ENCODE measurements at regions not wholly inside any gene's neighbourhood (a gene's known extent, or its start where the extent isn't known, plus 50 kb on each side); places are given as distances from the start of the nearest gene placed in this dataset.
A peak's percentile ranks its signal among the peaks of the same experiment; 100 is the strongest.

DNA sequence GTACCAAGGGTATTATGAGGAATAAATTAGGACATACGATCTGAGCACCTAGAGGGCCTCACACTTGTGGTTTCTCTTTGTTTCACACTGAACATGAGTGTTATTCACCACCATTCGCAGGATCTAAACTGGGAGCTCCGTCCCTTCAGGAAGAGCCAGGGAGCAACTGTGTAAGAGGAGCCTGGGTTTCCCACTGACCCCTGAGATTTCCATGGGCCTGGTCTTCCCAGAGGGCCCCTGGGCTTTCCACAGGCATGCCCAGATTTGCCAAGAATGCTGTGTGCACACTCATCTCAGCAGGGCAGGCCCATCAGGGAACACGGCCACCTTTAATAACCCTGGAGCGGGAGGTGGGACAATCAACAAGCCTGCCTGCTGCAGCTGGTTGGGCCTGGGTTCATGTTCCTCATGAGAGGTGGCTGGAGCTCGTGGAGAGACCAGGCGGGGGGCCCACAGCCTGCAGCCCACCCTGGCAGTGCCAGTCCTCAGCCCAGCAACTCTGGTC lies 416.8 kb upstream of the MYT1L start:
- no peak overlapping the region for H3K4me3 ChIP-seq (ENCODE audit: low read length)
- DNase-seq (ENCODE audit: low read depth) = no peak
- TF ChIP-seq, protein P1, sequence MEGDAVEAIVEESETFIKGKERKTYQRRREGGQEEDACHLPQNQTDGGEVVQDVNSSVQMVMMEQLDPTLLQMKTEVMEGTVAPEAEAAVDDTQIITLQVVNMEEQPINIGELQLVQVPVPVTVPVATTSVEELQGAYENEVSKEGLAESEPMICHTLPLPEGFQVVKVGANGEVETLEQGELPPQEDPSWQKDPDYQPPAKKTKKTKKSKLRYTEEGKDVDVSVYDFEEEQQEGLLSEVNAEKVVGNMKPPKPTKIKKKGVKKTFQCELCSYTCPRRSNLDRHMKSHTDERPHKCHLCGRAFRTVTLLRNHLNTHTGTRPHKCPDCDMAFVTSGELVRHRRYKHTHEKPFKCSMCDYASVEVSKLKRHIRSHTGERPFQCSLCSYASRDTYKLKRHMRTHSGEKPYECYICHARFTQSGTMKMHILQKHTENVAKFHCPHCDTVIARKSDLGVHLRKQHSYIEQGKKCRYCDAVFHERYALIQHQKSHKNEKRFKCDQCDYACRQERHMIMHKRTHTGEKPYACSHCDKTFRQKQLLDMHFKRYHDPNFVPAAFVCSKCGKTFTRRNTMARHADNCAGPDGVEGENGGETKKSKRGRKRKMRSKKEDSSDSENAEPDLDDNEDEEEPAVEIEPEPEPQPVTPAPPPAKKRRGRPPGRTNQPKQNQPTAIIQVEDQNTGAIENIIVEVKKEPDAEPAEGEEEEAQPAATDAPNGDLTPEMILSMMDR (conservative IDR thresholded peaks at IDR 0.05; ENCODE audit: low read length) = no peak

DNA sequence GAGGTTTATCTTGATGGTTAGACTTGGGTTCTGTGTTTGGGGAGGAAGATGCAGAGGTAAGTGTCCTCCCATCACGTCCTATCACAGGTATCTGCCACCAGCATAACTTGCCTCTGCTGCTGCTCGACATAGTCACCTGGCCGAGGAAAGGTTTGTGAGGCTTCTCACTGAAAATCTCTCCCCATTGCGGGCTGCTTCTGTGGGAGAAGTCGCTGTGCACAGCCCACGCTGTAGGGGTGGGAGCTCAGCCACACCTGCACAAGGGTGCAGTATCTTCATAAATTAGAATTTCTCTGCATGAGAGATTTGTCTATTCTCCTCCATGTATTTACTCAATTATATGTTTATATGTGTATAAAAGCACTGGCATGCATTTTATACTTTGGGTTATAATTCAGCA lies 415.7 kb upstream of the MYT1L start:
- no peak overlapping the region for H3K4me3 ChIP-seq (ENCODE audit: low read length)
- TF ChIP-seq, protein P1 (conservative IDR thresholded peaks at IDR 0.05; ENCODE audit: low read length) = no peak
- no peak for DNase-seq (ENCODE audit: low read depth)

DNA sequence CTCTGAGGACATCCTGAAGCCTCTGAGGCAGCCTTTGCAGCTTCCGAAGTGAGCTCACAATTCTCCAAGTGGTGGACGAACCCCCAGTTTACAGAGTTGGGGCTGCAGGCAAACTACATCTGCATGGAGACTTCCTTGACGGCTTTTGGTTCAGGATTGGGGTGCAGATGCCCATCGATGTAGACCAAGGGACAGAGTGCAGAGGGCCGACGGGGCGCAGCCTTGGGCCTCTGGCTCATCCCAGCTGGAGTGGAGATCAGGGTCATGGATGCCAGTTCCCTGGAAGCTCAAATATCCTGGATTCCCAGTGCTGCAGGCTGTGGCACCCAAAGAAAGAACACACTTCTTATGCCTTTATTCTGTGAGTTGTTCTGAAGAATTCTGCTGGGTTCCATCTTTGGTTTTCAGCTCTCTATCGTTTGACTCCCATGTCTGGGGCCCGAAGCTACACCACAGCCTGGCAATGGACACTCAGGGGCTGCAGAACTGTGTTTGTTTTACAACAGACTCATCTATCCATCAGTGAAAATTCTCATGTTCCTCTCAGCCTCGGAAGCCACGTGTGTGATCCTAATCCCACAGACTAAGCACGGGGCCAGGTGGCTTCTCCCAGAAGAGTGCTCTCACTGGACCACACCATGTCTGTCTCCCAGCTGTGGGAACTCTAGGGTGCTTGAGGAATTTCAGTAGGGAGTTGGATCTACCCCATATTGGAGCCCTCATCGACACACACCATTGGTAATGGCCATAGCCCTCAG lies 414.1 kb upstream of the MYT1L start:
- no peak overlapping the region for H3K4me3 ChIP-seq (ENCODE audit: low read length)
- TF ChIP-seq, protein P1 (conservative IDR thresholded peaks at IDR 0.05; ENCODE audit: low read length) = no peak
- DNase-seq (ENCODE audit: low read depth) = no peak

- H3K4me3 ChIP-seq (ENCODE audit: low read length) = no peak overlapping the region
- TF ChIP-seq, protein P1 (conservative IDR thresholded peaks at IDR 0.05; ENCODE audit: low read length) = no peak
- no peak for DNase-seq (ENCODE audit: low read depth)
Observed at GRCh38 chr2:2744107-2744506, 413.0 kb upstream of the MYT1L start.

DNA sequence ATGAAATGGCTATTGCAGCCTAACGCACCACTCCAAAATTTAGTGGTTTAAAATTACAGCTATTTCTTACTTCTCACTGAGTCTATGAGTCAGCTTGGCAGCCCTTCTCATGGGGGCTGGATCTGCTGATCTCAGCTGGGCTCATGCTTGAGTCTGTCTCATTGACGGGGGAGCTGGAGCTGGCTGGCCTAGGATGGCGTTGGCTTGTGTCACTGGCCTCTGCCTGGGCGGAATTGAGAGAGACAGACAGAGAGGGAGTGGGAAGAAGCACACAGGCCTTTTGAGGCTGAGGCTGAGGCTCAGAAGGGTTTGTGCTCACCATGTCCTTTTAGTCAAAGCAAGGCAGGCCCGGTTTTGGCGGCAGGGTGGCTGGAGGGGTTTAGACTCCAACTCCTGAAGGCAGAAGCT lies 412.1 kb upstream of the MYT1L start:
- TF ChIP-seq, protein P1 (conservative IDR thresholded peaks at IDR 0.05; ENCODE audit: low read length) = no peak
- H3K4me3 ChIP-seq (ENCODE audit: low read length) = no peak overlapping the region
- DNase-seq (ENCODE audit: low read depth) = peak; percentile 1

DNA sequence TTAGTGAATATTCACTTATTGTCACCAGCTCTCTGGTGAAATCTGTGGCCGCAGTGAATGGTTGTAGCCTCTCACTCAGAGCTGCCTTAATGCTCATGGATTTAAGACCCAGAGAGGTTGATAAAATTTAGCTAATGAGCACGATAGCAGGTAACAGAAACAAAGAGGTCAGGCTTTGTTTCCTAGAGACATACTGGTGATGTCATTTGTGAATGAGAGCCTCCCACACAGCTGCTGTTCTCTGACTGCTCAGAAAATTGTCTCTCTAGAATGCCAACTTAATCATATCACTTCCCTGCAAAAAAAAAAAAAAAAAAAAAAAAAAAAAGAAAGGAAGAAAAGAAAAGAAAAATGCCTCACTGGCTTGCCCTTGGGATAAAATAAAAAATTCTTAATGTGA lies 411.7 kb upstream of the MYT1L start:
- no peak for DNase-seq (ENCODE audit: low read depth)
- TF ChIP-seq, protein P1 (conservative IDR thresholded peaks at IDR 0.05; ENCODE audit: low read length) = no peak
- H3K4me3 ChIP-seq (ENCODE audit: low read length) = no peak overlapping the region

- DNase-seq (ENCODE audit: low read depth) = no peak
- no peak overlapping the region for H3K4me3 ChIP-seq (ENCODE audit: low read length)
- TF ChIP-seq, protein P1 (conservative IDR thresholded peaks at IDR 0.05; ENCODE audit: low read length) = no peak
Observed at GRCh38 chr2:2740238-2740775, 409.2 kb upstream of the MYT1L start.

All from AG10803 (cell line).